Type B pancreatic cell (in vitro differentiated cells): ENCODE measurements at regions not wholly inside any gene's neighbourhood (a gene's known extent, or its start where the extent isn't known, plus 50 kb on each side); places are given as distances from the start of the nearest gene placed in this dataset.

Source experiments
- DNase-seq: peaks from one replicate; pipeline ENCODE4 v3.0.0; 2021; ENCODE audit warnings: mixed read lengths; ENCODE audit not compliant: unreplicated experiment; ENCODE audit errors: extremely low spot score
- H3K27ac Mint-ChIP-seq: 2 replicates; pipeline ENCODE4 v1.8.0; 2021; ENCODE audit warnings: mild to moderate bottlenecking, mixed read lengths
- H3K27me3 Mint-ChIP-seq: 2 replicates; pipeline ENCODE4 v1.8.0; 2021; ENCODE audit warnings: mixed read lengths
- H3K36me3 Mint-ChIP-seq: 2 replicates; pipeline ENCODE4 v1.8.0; 2021; ENCODE audit warnings: mixed read lengths
- H3K4me1 Mint-ChIP-seq: one replicate; pipeline ENCODE4 v1.8.0; 2021; ENCODE audit warnings: mixed read lengths; ENCODE audit not compliant: unreplicated experiment
- H3K4me3 Mint-ChIP-seq: 2 replicates; pipeline ENCODE4 v1.8.0; 2021; ENCODE audit warnings: mild to moderate bottlenecking, mixed read lengths
- H3K9me3 Mint-ChIP-seq: 2 replicates; pipeline ENCODE4 v1.8.0; 2021; ENCODE audit warnings: mixed read lengths
- TF ChIP-seq, protein P1 (sequence below): fragments of 200-600 bp; sonication (generic); conservative IDR thresholded peaks from 2 replicates; pipeline ENCODE4 v1.5.0; 2021; ENCODE audit warnings: antibody characterized with exemption, mild to moderate bottlenecking

DNA sequence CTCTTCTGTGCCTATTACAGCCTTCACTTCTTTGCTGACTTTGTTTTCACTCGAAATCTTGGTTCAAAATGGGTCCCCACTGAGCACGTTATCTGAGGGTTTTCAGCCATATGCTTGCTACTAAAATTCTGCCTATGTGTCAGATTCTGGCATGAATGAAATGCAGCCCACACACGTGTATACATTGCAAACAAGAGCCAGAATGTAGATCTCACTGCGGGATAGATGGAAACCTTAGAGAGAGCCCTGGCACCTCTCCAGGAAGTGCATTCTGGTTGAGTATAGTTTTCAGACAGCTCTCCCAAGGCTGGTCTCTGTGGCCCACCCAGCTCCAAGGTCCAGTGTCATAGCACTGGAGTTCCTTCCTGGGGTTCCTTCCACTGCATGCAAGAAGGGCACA, 234.7 kb upstream of the GJB5 start:
- Mint-ChIP-seq H3K36me3 (no peaks in the 10 kb centered on the region), H3K27ac (no peak overlapping the region), H3K27me3 (peaks cover 21% of the 10 kb centered on the region), H3K9me3 (no peaks in the 10 kb centered on the region), H3K4me1 (no peaks in the 10 kb centered on the region), H3K4me3 (no peak overlapping the region)
- TF ChIP-seq, protein P1, sequence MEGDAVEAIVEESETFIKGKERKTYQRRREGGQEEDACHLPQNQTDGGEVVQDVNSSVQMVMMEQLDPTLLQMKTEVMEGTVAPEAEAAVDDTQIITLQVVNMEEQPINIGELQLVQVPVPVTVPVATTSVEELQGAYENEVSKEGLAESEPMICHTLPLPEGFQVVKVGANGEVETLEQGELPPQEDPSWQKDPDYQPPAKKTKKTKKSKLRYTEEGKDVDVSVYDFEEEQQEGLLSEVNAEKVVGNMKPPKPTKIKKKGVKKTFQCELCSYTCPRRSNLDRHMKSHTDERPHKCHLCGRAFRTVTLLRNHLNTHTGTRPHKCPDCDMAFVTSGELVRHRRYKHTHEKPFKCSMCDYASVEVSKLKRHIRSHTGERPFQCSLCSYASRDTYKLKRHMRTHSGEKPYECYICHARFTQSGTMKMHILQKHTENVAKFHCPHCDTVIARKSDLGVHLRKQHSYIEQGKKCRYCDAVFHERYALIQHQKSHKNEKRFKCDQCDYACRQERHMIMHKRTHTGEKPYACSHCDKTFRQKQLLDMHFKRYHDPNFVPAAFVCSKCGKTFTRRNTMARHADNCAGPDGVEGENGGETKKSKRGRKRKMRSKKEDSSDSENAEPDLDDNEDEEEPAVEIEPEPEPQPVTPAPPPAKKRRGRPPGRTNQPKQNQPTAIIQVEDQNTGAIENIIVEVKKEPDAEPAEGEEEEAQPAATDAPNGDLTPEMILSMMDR = no peak
- DNase-seq = no peak

GRCh38 chr1:34524783-34525182, 230.1 kb upstream of the GJB5 start:
- H3K9me3 Mint-ChIP-seq = no peaks in the 10 kb centered on the region
- H3K4me3 Mint-ChIP-seq = no peak overlapping the region
- peaks cover 36% of the 10 kb centered on the region for H3K27me3 Mint-ChIP-seq
- no peak overlapping the region for H3K27ac Mint-ChIP-seq
- TF ChIP-seq, protein P1 = no peak
- no peak for DNase-seq
- no peaks in the 10 kb centered on the region for H3K36me3 Mint-ChIP-seq
- H3K4me1 Mint-ChIP-seq = peaks cover 6% of the 10 kb centered on the region

DNA sequence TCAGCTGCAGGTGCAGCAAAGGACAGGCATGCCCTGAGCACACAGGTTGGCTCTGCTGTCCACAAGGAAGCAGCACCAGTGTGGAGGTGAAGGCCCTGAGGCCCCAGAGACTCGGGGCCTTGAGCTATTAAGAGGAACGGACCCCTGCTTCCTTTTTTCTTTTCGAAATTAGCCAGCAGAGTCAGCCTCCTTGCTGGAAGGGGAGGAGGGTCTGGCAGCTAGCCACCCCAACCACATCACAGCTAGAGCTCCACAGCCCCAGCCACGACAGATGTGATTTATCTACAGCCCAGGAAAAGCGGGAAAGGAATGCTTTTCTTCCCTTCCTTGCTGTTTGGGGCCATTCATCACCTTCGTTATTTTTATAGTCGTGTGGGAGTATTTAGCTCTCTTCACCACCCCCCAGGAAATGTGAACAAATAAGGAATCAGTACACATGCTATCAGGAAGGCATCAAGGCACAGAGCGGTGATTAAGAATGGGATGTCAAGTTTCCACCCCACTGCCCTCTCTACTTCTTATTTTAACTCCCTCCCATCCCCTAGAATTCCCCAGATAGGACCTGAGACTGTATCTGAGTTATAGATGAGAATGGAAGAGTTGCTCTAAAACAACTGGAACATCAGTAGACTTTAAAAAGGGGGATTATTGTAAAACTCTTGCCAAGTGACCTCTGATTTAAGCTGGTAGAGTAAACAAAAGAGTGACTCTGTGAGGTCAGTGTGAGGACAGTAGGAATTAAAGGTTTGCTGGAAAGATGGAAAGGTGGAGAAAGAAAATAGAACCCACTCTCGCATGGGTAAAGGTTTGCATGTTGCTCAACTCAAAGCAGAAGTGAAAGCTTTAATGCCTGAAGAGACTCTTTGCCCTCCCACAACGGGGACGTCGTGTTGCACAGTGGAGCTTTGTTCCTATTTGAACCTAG, 224.7 kb upstream of the GJB5 start:
- peaks cover 12% of the 10 kb centered on the region for H3K4me1 Mint-ChIP-seq

GRCh38 chr1:34532113-34532512, 222.7 kb upstream of the GJB5 start:
- TF ChIP-seq, protein P1 = no peak
- no peaks in the 10 kb centered on the region for H3K9me3 Mint-ChIP-seq
- H3K4me1 Mint-ChIP-seq = peaks cover 12% of the 10 kb centered on the region
- DNase-seq = no peak
- H3K27me3 Mint-ChIP-seq = peaks cover 29% of the 10 kb centered on the region
- no peak overlapping the region for H3K4me3 Mint-ChIP-seq
- no peaks in the 10 kb centered on the region for H3K36me3 Mint-ChIP-seq
- H3K27ac Mint-ChIP-seq = no peak overlapping the region

More for the DNA sequence above, 224.7 kb upstream of the GJB5 start:
- no peak for DNase-seq
- Mint-ChIP-seq H3K36me3 (no peaks in the 10 kb centered on the region), H3K9me3 (no peaks in the 10 kb centered on the region), H3K27ac (no peak overlapping the region), H3K27me3 (peaks cover 33% of the 10 kb centered on the region), H3K4me3 (no peak overlapping the region)
- TF ChIP-seq, protein P1 = no peak

DNA sequence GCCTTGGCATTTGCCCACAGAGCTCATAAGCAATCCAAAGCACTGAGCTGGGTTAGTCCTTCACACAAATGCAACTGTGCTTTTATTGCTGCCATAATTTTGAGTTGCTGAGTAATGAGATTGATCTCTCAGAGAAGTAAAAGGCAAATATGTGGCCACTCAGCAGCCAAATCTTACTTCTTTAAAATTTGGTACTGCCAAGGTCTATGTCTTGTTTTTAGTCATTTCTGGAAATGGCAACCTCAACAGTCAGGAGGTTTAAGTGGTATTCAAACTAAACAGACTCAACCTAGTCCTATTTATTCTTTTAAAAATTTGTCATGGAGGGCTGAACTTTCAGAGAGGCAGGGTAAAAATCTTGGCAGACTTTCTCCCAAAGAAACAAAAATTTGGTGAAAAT, 216.4 kb upstream of the GJB5 start:
- no peak overlapping the region for H3K27ac Mint-ChIP-seq
- no peak overlapping the region for H3K4me3 Mint-ChIP-seq
- TF ChIP-seq, protein P1 = no peak
- H3K9me3 Mint-ChIP-seq = no peaks in the 10 kb centered on the region
- H3K4me1 Mint-ChIP-seq = no peaks in the 10 kb centered on the region
- H3K27me3 Mint-ChIP-seq = peaks cover 34% of the 10 kb centered on the region
- DNase-seq = no peak
- H3K36me3 Mint-ChIP-seq = no peaks in the 10 kb centered on the region
